ENCODE measurements at regions not wholly inside any gene's neighbourhood (a gene's known extent, or its start where the extent isn't known, plus 50 kb on each side); places are given as distances from the start of the nearest gene placed in this dataset.

- TF ChIP-seq CTCF (IDR thresholded peaks at IDR 0.05) = 0 out of 2 replicates have a peak, but pooled peaks have one; percentile 5
- TF ChIP-seq ZFX (IDR thresholded peaks at IDR 0.05; ENCODE audit: borderline replicate concordance) = no peak
Observed at GRCh38 chr5:61245936-61246335, 83.7 kb upstream of the SMIM15 start.

All from 22Rv1 (cell line).